HT1080 (cell line): ENCODE measurements at regions not wholly inside any gene's neighbourhood (a gene's known extent, or its start where the extent isn't known, plus 50 kb on each side); places are given as distances from the start of the nearest gene placed in this dataset.
A peak's percentile ranks its signal among the peaks of the same experiment; 100 is the strongest.

Experiments used
- DNase-seq: peaks from one replicate; pipeline ENCODE4 v3.0.0-alpha.2; 2015; ENCODE audit warnings: low read depth

DNA sequence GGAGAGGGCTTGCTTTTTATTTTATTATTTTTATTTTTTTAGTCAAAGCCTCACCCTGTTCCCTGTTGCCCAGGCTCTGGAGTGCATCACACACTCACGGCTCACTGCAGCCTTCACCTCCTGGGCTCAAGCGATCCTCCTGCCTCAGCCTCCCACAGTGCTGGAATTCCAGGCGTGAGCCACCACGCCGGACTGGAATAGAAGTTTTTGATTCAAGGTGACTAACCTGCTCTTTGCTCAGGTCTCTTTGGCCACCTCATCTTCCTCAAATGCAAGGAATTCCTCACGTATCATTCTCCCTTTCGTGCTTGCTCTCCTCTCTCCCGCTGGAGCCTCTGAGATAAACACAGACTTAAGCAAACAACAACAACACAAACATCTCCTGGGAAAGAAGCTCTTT is 636.8 kb downstream of the ADCYAP1 start:
- no peak for DNase-seq

DNA sequence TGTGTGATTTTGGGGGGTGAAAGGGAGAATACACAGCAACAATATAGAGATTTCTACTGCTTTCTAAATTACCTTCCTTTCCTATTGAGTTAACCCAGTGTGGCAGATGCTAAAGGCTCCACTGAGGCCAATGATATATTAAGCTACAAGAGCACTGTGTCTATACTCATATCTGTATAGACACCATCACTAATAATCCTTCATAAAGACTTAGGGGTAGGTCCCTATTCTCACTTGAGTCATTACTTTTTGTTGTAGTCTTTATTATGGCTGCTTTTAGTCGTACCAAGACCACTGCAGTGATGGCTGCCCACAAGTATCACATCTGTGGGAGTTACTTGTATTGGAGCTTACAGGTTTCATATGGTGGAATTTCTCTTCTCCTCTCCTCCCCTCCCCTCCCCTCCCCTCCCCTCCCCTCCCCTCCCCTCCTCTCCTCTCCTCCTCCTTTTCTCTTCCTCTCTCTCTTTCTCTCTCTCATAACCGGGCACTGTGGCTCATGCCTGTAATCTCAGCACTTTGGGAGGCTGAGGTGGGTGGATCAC is 637.6 kb downstream of the ADCYAP1 start:
- DNase-seq, result no peak

DNA sequence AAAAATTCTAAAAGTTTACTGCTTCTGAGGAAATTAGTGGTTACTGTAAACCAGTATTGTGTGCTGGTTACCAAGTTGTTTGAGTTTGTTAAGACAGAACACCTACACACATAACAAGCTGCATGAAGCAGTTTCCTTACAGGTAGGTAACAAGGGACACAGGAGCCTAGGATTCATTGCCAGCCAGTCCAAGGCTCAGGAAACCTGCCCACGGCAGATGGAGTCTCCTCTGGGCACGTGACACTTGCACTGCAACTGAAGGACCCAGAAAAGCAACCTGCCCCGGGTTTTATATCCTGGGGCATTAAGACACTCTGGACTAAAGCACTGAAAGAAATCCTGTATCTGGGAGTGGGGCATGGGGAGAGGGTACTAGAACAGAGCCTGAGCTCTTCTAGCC is 639.3 kb downstream of the ADCYAP1 start:
- no peak for DNase-seq

DNA sequence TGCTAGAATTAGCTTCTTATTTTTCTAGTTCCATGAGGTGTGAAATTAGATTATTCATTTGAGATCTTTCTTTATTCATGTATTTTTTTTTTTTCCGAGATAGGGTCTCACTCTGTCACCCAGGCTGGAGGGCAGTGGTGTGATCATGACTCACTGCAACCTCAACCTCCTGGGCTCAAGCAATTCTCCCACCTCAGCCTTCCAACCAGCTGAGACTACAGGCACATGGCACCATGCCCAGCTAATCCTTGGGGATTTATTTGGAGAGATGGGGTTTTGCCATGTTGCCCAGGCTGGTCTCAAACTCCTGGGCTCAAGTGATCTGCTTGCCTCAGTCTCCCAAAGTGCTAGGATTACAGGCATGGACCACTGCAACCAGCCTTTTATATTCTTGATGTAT is 653.0 kb downstream of the ADCYAP1 start:
- peak; percentile 71 for DNase-seq

DNA sequence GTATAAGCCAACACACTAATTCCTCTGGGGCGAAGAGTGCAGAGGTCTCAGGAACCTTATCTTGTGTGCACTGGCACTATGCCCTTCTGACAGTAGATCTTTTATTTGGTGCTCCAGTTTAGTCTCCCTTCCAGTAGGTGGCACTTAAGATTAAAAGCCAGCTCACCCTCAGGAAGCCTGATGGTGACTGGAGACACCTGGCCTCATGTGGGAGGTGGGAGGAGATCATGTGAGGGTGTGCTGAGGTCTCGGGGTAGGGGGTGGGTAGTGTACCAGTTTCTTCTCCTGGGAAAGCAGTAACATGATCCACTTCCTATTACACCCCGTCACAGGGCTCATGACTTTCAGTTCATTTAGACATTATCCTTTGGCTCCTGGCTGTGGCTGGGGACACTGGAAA is 654.9 kb downstream of the ADCYAP1 start:
- peak; percentile 40 for DNase-seq

DNA sequence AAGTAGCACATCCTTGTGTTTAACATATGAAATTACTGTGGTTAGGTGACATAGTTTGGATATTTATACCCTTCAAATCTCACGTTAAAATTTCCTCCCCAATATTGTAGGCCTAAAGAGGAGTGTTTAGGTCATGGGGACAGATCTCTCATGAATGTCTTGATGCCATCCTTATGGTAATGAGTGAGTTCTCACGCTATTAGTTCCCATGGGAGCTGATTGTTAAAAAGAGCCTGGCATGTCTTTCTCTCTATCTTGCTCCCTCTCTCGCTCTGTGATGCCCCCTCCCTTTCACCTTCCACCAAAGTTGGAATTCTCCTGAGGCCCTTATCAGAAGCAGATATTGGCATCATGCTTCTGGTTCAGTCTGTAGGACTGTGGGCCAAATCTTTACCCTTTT is 660.1 kb downstream of the ADCYAP1 start:
- no peak for DNase-seq

DNA sequence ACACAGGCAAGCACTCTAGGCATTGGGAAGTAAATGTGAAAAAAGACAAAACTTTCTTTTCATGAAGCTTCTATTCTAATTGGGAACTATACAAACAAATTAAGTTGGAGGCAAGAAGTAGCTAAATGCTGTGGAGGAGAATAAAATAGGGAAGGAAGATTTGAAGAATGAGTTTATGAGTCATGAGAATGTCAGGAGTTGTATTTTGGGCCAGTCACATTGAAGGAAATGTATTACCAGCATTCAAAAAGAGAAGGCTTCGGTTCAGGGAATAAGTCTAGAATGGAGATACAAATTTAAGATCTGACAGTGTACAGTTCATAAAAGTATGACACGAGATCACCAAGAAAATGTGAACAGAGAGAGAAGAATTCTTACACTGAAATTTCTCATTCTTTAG is 666.5 kb downstream of the ADCYAP1 start:
- no peak for DNase-seq

DNA sequence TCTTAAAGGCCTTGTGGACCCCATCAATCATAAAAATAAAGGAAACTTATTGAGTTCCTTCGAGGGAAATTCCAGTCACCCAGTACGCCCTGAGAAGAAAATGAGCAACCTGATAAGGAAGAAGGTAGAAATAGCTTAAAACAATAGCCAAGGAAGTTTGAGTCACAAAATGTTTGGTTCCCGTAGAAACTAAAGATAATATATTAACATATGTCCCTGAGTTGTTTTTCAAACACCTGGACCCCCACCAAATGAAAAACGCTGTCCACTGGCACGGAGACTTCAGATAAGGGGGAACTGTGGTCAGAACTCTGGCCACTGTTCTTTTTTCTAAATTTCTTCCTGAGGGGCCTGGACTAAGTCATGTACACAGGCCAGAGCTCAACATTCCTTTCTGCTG is 669.1 kb downstream of the ADCYAP1 start:
- DNase-seq, result no peak

DNA sequence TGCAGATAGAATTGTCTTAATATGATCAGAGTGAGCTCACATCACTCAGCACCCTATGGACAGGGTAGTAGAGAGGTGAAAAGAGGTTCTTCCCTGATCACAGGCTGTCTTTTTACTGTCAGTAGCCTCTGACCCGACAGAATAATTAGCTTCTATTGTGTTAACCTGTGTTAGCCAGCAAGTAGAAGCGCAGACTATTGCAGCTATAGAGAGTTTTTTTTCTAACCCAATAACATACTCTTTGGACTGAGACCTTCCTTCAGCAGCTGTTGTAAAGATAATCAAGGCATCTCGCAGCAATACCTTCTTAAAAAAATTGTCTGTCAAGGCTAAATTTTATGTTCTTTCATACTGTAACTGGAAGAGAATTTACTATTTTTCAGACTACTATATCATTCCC is 670.4 kb downstream of the ADCYAP1 start:
- no peak for DNase-seq

DNA sequence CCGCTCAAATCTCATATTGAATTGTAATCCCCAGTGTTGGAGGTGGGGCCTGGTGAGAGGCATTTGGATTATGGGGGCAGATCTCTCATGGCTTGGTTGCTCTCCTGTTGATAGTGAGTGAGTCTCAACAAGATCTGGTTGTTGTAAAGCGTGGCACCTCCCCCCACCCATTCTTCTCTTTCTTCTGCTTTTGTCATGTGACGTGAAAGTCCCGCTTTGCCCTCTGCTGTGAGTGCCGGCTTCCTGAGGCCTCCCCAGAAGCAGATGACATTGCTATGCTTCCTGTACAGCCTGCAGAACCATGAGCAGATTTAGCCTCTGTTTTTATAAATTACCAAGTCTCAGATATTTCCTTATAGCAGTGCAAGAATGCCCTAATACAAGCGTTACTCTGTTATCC is 673.8 kb downstream of the ADCYAP1 start:
- no peak for DNase-seq

DNA sequence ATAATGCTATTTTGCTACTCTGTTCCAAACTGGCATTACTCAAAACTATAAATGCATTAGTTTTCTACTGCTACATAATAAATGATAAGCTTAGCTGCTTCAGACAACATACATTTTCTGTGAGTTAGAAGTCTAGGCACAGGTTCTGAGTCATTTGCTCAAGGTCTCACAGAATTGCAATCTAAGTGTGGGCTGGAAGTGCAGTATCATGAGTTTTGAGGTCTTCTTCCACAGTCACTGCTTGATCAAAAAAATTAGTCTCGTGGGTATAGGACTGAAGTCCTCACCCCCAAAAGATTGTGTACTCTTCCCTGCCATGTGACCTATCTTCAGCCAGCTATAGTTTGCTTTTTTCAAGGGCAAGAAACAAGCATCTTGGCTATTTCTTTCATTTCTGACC is 676.9 kb downstream of the ADCYAP1 start:
- DNase-seq, result no peak

DNA sequence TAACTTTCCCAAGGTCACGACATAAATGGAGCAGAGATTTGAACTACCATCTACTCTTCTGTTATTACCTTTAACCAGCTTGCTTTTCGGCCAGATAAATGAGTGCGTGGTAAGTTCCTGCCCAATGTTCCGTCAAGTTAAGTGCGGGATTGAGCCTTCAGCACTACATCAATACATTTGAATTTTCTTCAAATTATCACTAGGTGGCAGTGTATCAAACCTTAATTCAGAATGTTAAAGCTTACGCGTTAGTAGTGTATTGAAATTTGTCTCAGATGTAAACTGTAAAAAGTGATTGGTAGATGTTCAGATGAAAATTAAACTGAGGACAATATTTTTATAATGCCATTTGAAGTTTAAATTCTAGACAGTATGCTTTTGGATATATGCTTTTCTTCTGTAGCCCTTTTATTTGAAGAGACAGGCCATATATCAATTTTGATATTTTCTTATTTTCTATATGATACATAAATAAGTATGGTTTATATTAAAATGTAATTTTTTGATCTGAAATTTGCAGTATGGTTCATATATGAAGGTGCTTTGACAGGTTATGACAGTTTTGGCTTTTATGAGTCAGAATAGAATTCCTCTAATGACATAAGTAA is 681.3 kb downstream of the ADCYAP1 start:
- peak; percentile 31 for DNase-seq

DNA sequence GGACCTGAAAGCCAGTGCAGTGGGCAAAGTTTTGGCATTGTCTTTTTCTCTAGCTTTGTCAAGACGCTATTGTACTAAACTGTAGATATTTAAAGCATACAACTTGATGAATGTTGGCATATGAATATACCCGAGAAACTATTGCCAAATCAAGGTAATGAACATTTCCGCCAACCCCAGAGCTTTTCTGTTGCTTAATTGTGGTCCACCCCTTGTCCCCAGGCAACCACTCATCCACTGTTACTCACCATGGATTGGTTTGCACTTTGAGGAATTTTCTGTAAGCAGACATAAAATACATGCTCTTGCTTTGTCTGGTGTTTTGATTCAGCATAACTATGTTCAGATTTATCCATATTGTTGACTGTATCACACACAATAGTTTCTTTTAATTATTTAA is 688.4 kb downstream of the ADCYAP1 start:
- DNase-seq, result no peak

DNA sequence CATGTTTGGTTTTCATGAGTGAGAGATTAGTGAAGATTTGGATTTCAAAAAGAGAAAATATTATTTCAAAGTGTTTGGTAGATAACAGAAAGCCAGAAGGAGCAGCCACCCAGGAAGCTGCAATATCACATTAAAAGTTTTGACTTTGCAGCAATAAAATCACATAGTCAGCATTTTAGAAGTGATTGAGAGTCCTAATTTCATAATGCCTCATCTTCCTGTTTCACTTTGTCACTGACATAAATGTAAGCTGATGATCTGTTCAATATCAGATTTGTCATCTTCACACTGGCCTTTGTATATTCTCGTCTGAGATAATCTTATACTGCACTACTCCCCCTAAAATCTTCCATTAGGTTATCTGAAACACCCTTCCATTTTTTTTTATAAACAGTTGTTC is 690.5 kb downstream of the ADCYAP1 start:
- no peak for DNase-seq

DNA sequence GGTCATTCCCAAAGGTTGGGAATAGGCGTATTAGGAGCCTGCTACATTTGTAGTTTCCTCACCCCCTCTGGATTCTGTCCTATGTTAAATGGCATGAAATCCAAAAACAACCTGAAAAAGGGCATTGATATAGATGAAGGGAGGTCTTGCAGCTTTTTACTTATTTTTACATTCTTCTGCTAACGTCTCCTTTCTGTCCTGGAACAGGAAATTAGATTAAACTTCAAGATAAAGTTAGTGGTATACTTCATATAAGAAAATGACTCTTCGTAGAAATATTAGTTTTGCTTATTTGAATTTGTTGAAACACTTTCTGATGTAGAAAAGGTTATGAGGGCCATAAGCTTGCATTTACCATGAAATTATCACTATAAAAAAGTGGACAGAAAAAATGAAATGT is 694.5 kb downstream of the ADCYAP1 start:
- no peak for DNase-seq

DNA sequence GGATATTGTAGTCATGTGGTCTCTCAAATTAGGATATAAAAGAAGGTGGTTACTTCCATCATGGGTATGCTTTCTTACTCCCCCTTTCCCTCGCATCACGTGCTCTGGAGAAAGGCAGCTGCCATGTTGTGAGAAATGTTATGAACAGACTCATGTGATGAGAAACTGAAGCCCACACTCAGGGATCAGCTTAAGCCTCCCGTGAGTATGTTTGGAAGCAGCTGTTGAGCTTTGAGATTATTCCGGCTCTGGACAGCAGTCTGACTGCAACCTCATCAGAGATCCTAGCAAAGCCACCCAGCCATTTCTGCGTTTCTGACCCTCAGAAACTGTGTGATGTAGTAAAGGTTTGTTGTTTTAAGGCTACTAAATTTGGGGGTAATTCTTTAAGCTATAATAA is 700.1 kb downstream of the ADCYAP1 start:
- no peak for DNase-seq

DNA sequence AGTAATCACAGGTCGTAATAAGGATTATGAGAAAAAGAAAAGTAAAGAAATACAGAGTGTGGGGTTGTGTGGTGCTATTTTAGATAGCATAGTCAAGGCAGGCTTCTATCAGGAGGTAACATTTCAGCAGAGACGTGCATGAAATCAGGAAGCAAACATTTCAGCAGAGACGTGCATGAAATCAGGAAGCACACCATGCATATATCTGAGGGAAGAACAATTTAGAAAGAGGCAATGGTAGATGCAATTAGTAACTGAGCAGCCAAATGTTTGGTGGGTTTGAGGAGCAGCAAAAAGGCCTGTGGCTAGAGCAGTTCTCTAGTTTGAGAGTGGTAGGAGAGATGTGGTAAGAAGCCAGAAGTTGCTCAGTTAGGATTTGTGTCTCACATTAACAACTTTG is 713.7 kb downstream of the ADCYAP1 start:
- no peak for DNase-seq

DNA sequence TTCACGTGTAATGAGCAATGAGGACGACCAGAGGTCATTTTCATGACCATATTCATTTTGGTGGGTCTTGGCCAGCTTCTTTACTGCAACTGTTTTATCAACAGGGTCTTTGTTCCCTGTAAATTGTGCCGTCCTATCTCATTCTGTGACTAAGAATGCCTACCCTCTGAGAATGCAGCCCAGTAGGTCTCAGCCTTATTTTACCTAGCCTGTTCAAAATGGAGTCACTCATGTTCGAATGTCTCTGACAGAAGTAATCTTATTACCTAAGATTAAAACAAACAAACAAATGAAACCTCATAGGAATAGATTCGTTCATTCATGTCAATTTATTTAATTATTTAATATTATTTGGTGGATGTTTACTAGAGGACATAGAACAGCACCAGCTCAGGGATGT is 714.8 kb downstream of the ADCYAP1 start:
- DNase-seq, result no peak

DNA sequence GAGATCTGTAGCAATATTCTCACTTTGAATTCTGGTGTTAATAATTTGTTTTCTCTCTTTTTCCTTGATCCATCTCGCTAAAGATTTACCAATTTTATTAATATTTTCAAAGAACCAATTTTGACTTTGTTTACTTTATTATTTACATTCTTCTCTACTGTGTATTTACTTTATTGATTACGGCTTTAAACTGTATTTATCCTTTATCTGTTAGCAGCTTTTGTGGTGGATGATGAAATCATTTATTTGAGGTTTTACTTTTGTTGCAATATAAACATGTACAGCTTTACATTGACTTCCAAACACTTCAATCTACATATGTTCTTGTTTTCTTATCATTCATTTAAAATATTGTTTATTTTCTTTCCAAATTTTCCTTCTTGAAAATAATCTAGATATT is 719.9 kb downstream of the ADCYAP1 start:
- no peak for DNase-seq

DNA sequence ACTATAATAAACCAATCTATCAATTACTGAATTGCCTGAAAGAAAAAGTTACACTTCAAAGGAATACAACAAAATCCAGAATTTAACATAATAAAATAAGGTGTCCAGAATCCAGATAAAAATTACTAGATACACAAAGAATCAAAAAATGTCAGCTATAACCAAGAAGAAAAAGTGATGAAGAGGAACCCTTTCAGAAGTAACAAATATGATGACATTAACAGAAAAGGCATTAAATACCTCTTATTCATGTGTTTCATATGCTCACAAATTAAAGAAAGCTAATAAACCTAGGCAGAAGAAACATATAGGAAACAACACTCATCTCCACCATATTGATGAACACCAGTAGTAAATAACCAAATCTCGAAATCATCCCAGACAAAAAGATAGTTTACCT is 722.8 kb downstream of the ADCYAP1 start:
- DNase-seq, result no peak

DNA sequence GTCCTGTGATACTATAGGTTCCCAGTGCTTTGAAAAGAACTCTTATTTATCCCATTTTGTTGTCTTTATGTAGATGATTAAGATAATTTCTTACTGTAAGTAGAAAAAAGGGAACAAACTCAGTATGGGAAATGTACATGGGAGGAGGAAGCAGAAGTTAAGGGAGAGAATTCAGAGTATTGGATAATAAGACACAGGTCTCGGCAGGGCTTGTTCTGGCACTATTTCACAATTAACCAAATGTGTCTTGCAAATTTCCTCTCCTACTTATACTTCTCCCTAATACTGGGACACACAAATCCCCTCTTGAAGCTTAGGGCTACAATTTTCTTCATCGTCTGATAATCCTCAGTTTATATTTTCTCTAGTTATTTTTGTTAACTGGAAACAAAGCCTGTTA is 744.0 kb downstream of the ADCYAP1 start:
- DNase-seq, result no peak

DNA sequence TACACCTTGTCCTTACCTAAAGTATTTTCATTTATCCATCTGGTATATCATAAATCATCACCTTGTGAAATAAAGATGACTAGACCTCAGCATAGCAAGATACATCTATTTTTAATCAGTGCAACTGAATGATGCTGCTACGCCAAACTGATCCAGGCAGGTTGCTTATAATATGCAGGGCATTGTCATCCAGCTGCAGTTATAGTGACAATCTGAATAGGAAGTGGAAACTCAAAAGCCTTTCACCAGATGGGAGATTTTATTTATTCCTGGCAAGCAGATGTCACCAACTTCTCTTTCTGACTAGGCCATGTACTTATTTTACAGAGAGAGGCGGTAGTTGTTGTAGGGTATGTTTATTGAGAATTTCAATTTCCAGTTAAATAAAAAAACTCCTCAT is 747.3 kb downstream of the ADCYAP1 start:
- no peak for DNase-seq

DNA sequence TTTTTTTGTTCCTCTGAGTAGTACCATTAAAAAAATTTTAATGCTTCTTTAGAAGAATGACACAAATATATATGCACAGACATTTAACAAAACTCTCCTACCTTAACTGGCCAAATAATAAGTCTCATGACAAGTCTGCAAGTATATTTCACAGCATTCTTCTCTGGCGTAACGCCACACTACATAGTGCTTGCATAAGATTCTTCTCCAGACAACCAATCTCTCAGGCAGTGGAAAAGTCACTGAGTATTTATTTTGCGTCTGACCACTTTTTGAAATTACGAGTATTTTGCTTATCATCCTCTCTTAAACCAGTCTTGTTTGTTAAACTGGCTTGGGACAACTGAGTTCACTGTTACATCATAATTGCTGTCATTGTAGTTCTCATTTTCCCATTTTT is 749.2 kb downstream of the ADCYAP1 start:
- DNase-seq, result no peak

DNA sequence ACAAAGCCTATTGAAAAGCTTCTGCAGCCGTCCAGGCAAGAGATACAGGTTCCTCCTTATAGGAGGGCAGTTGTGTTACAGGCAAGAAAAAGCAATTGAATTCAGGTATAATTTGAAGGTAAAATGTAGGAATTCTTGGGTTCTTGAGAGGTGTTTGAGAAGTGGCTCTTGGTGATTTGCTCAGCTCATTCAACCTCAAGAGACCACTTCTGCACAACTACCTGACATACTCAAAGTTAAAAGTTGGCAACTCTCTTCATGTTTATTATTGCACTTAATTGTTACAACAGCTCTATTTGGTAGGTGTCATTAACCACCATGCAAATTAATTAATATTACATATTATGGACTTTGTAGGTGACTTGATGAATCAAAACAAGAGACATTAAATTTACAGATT is 753.2 kb downstream of the ADCYAP1 start:
- DNase-seq, result no peak
